GM19328 (cell line): ENCODE measurements at regions not wholly inside any gene's neighbourhood (a gene's known extent, or its start where the extent isn't known, plus 50 kb on each side); places are given as distances from the start of the nearest gene placed in this dataset.

Experiments used
- ATAC-seq: cut with Tn5 transposase; IDR thresholded peaks from one replicate; pipeline ENCODE4 v1.9.1; 2021; ENCODE audit warnings: mild to moderate bottlenecking, moderate library complexity; ENCODE audit not compliant: unreplicated experiment

GRCh38 chr2:493228-493627 lies 184.0 kb downstream of the TMEM18 start:
- ATAC-seq: no peak

- ATAC-seq: no peak
Measured at GRCh38 chr2:492178-492577, 185.0 kb downstream of the TMEM18 start.

- ATAC-seq: no peak
Measured at GRCh38 chr2:489838-490237, 187.4 kb downstream of the TMEM18 start.

GRCh38 chr2:489084-489483 lies 188.1 kb downstream of the TMEM18 start:
- no peak for ATAC-seq

- ATAC-seq: no peak
Measured at GRCh38 chr2:487186-488079, 189.8 kb downstream of the TMEM18 start.

GRCh38 chr2:486371-486770 lies 190.8 kb downstream of the TMEM18 start:
- no peak for ATAC-seq

GRCh38 chr2:481388-481787 lies 193.5 kb upstream of the ALKAL2 start:
- no peak for ATAC-seq

GRCh38 chr2:479490-480176 lies 191.7 kb upstream of the ALKAL2 start:
- no peak for ATAC-seq

GRCh38 chr2:479031-479430 lies 191.1 kb upstream of the ALKAL2 start:
- no peak for ATAC-seq

- ATAC-seq: no peak
Measured at GRCh38 chr2:471560-471959, 183.7 kb upstream of the ALKAL2 start.

GRCh38 chr2:469514-469913 lies 181.6 kb upstream of the ALKAL2 start:
- no peak for ATAC-seq

- no peak for ATAC-seq
Measured at GRCh38 chr2:468648-469336, 180.9 kb upstream of the ALKAL2 start.

GRCh38 chr2:467892-468647 lies 180.2 kb upstream of the ALKAL2 start:
- no peak for ATAC-seq

GRCh38 chr2:467543-467891 lies 179.6 kb upstream of the ALKAL2 start:
- no peak for ATAC-seq

GRCh38 chr2:467101-467500 lies 179.2 kb upstream of the ALKAL2 start:
- ATAC-seq: no peak

GRCh38 chr2:464562-465309 lies 176.8 kb upstream of the ALKAL2 start:
- ATAC-seq: no peak

GRCh38 chr2:460861-461260 lies 173.0 kb upstream of the ALKAL2 start:
- peak; percentile 75 for ATAC-seq

- no peak for ATAC-seq
Measured at GRCh38 chr2:459931-460330, 172.0 kb upstream of the ALKAL2 start.

GRCh38 chr2:458425-458815 lies 170.5 kb upstream of the ALKAL2 start:
- no peak for ATAC-seq

- no peak for ATAC-seq
Measured at GRCh38 chr2:457792-458424, 170.0 kb upstream of the ALKAL2 start.
